ENCODE measurements at regions not wholly inside any gene's neighbourhood (a gene's known extent, or its start where the extent isn't known, plus 50 kb on each side); places are given as distances from the start of the nearest gene placed in this dataset.
A peak's percentile ranks its signal among the peaks of the same experiment; 100 is the strongest.
"Not testable (repeated sequence)": the region's sequence is repeated elsewhere in the genome, so short reads cannot be mapped to it uniquely, and the experiment has no call there.

GRCh38 chr9:720239-720881, 121.1 kb upstream of the DMRT1 start:
- Histone ChIP-seq H3K9ac (ENCODE audit: low read length) (no peak overlapping the region), H3K27ac (ENCODE audit: low read depth, low read length) (no peak overlapping the region), H3K36me3 (ENCODE audit: control insufficient read depth, insufficient read depth, low read length) (peaks cover 3% of the 10 kb centered on the region), H3K4me1 (ENCODE audit: control insufficient read depth, insufficient read depth, low read length) (peaks cover 14% of the 10 kb centered on the region), H3K27me3 (ENCODE audit: control insufficient read depth, insufficient read depth, low read length) (no peaks in the 10 kb centered on the region), H3K4me3 (ENCODE audit: low read length) (no peak overlapping the region)

GRCh38 chr9:722388-722980, 119.0 kb upstream of the DMRT1 start:
- H3K4me3 ChIP-seq (ENCODE audit: low read length): no peak overlapping the region
- no peak overlapping the region for H3K27ac ChIP-seq (ENCODE audit: low read depth, low read length)
- no peaks in the 10 kb centered on the region for H3K4me1 ChIP-seq (ENCODE audit: control insufficient read depth, insufficient read depth, low read length)
- no peak overlapping the region for H3K9ac ChIP-seq (ENCODE audit: low read length)
- peaks cover 3% of the 10 kb centered on the region for H3K36me3 ChIP-seq (ENCODE audit: control insufficient read depth, insufficient read depth, low read length)
- H3K27me3 ChIP-seq (ENCODE audit: control insufficient read depth, insufficient read depth, low read length): no peaks in the 10 kb centered on the region

- H3K27me3 ChIP-seq (ENCODE audit: control insufficient read depth, insufficient read depth, low read length); H3K36me3 ChIP-seq (ENCODE audit: control insufficient read depth, insufficient read depth, low read length); H3K27ac ChIP-seq (ENCODE audit: low read depth, low read length); H3K4me1 ChIP-seq (ENCODE audit: control insufficient read depth, insufficient read depth, low read length); H3K9ac ChIP-seq (ENCODE audit: low read length); H3K4me3 ChIP-seq (ENCODE audit: low read length): not testable (repeated sequence)
These were observed 117.0 kb upstream of the DMRT1 start for GRCh38 chr9:724461-724860.

- Histone ChIP-seq H3K27ac (ENCODE audit: low read depth, low read length) (no peak overlapping the region), H3K4me3 (ENCODE audit: low read length) (no peak overlapping the region), H3K27me3 (ENCODE audit: control insufficient read depth, insufficient read depth, low read length) (no peaks in the 10 kb centered on the region), H3K9ac (ENCODE audit: low read length) (no peak overlapping the region), H3K36me3 (ENCODE audit: control insufficient read depth, insufficient read depth, low read length) (peaks cover 3% of the 10 kb centered on the region), H3K4me1 (ENCODE audit: control insufficient read depth, insufficient read depth, low read length) (no peaks in the 10 kb centered on the region)
These were observed 115.5 kb upstream of the DMRT1 start for GRCh38 chr9:726005-726404.

- Histone ChIP-seq H3K9ac (ENCODE audit: low read length) (no peak overlapping the region), H3K27ac (ENCODE audit: low read depth, low read length) (no peak overlapping the region), H3K27me3 (ENCODE audit: control insufficient read depth, insufficient read depth, low read length) (no peaks in the 10 kb centered on the region), H3K4me1 (ENCODE audit: control insufficient read depth, insufficient read depth, low read length) (no peaks in the 10 kb centered on the region), H3K36me3 (ENCODE audit: control insufficient read depth, insufficient read depth, low read length) (peaks cover 3% of the 10 kb centered on the region), H3K4me3 (ENCODE audit: low read length) (no peak overlapping the region)
These were observed 113.7 kb upstream of the DMRT1 start for GRCh38 chr9:727767-728166.

GRCh38 chr9:728535-728934, 113.0 kb upstream of the DMRT1 start:
- no peaks in the 10 kb centered on the region for H3K4me1 ChIP-seq (ENCODE audit: control insufficient read depth, insufficient read depth, low read length)
- no peak overlapping the region for H3K27ac ChIP-seq (ENCODE audit: low read depth, low read length)
- no peaks in the 10 kb centered on the region for H3K27me3 ChIP-seq (ENCODE audit: control insufficient read depth, insufficient read depth, low read length)
- no peak overlapping the region for H3K9ac ChIP-seq (ENCODE audit: low read length)
- H3K36me3 ChIP-seq (ENCODE audit: control insufficient read depth, insufficient read depth, low read length): no peaks in the 10 kb centered on the region
- no peak overlapping the region for H3K4me3 ChIP-seq (ENCODE audit: low read length)

- Histone ChIP-seq H3K4me3 (ENCODE audit: low read length) (no peak overlapping the region), H3K27me3 (ENCODE audit: control insufficient read depth, insufficient read depth, low read length) (no peaks in the 10 kb centered on the region), H3K9ac (ENCODE audit: low read length) (no peak overlapping the region), H3K36me3 (ENCODE audit: control insufficient read depth, insufficient read depth, low read length) (no peaks in the 10 kb centered on the region), H3K27ac (ENCODE audit: low read depth, low read length) (no peak overlapping the region), H3K4me1 (ENCODE audit: control insufficient read depth, insufficient read depth, low read length) (peaks cover 9% of the 10 kb centered on the region)
These were observed 110.0 kb upstream of the DMRT1 start for GRCh38 chr9:731474-731873.

- H3K27me3 ChIP-seq (ENCODE audit: control insufficient read depth, insufficient read depth, low read length): no peaks in the 10 kb centered on the region
- peak overlapping the region; percentile 81 for H3K27ac ChIP-seq (ENCODE audit: low read depth, low read length)
- no peak overlapping the region for H3K4me3 ChIP-seq (ENCODE audit: low read length)
- no peaks in the 10 kb centered on the region for H3K36me3 ChIP-seq (ENCODE audit: control insufficient read depth, insufficient read depth, low read length)
- H3K4me1 ChIP-seq (ENCODE audit: control insufficient read depth, insufficient read depth, low read length): peaks cover 37% of the 10 kb centered on the region
- H3K9ac ChIP-seq (ENCODE audit: low read length): no peak overlapping the region
These were observed 106.5 kb upstream of the DMRT1 start for GRCh38 chr9:734831-735511.

GRCh38 chr9:737400-738120, 103.9 kb upstream of the DMRT1 start:
- no peak overlapping the region for H3K4me3 ChIP-seq (ENCODE audit: low read length)
- H3K36me3 ChIP-seq (ENCODE audit: control insufficient read depth, insufficient read depth, low read length): peaks cover 13% of the 10 kb centered on the region
- no peak overlapping the region for H3K9ac ChIP-seq (ENCODE audit: low read length)
- H3K4me1 ChIP-seq (ENCODE audit: control insufficient read depth, insufficient read depth, low read length): peaks cover 41% of the 10 kb centered on the region
- no peaks in the 10 kb centered on the region for H3K27me3 ChIP-seq (ENCODE audit: control insufficient read depth, insufficient read depth, low read length)
- H3K27ac ChIP-seq (ENCODE audit: low read depth, low read length): peak overlapping the region; percentile 97

GRCh38 chr9:738209-738915, 103.1 kb upstream of the DMRT1 start:
- Histone ChIP-seq H3K27me3 (ENCODE audit: control insufficient read depth, insufficient read depth, low read length) (no peaks in the 10 kb centered on the region), H3K9ac (ENCODE audit: low read length) (peak overlapping the region; percentile 19), H3K4me3 (ENCODE audit: low read length) (no peak overlapping the region), H3K36me3 (ENCODE audit: control insufficient read depth, insufficient read depth, low read length) (peaks cover 13% of the 10 kb centered on the region), H3K4me1 (ENCODE audit: control insufficient read depth, insufficient read depth, low read length) (peaks cover 41% of the 10 kb centered on the region), H3K27ac (ENCODE audit: low read depth, low read length) (peak overlapping the region; percentile 97)

- H3K9ac ChIP-seq (ENCODE audit: low read length): no peak overlapping the region
- H3K4me1 ChIP-seq (ENCODE audit: control insufficient read depth, insufficient read depth, low read length): peaks cover 41% of the 10 kb centered on the region
- peak overlapping the region; percentile 97 for H3K27ac ChIP-seq (ENCODE audit: low read depth, low read length)
- no peak overlapping the region for H3K4me3 ChIP-seq (ENCODE audit: low read length)
- H3K36me3 ChIP-seq (ENCODE audit: control insufficient read depth, insufficient read depth, low read length): peaks cover 14% of the 10 kb centered on the region
- no peaks in the 10 kb centered on the region for H3K27me3 ChIP-seq (ENCODE audit: control insufficient read depth, insufficient read depth, low read length)
These were observed 102.1 kb upstream of the DMRT1 start for GRCh38 chr9:739362-739761.

- Histone ChIP-seq H3K9ac (ENCODE audit: low read length) (no peak overlapping the region), H3K4me1 (ENCODE audit: control insufficient read depth, insufficient read depth, low read length) (peaks cover 42% of the 10 kb centered on the region), H3K4me3 (ENCODE audit: low read length) (no peak overlapping the region), H3K36me3 (ENCODE audit: control insufficient read depth, insufficient read depth, low read length) (peaks cover 16% of the 10 kb centered on the region), H3K27ac (ENCODE audit: low read depth, low read length) (peak overlapping the region; percentile 97), H3K27me3 (ENCODE audit: control insufficient read depth, insufficient read depth, low read length) (no peaks in the 10 kb centered on the region)
These were observed 101.3 kb upstream of the DMRT1 start for GRCh38 chr9:740221-740620.
